Activated B cell treated with CpG ODN at 0.5 μM for 24 hours (primary cell): ENCODE measurements at regions not wholly inside any gene's neighbourhood (a gene's known extent, or its start where the extent isn't known, plus 50 kb on each side); places are given as distances from the start of the nearest gene placed in this dataset.
"Not testable (repeated sequence)": the region's sequence is repeated elsewhere in the genome, so short reads cannot be mapped to it uniquely, and the experiment has no call there.

Source experiments
- ATAC-seq: fragments of 200-7000 bp; cut with Tn5 transposase; one replicate; pipeline ENCODE4 v1.10.0; 2021; ENCODE audit warnings: low read depth, mild to moderate bottlenecking, moderate library complexity
- CTCF ChIA-PET: fragments of 350-600 bp; sonication (Branson Sonifier 250); formaldehyde crosslinking; loops from one replicate; lab custom pipeline; 2021; ENCODE audit warnings: antibody characterized with exemption; lab: Charles Lee
- POLR2A ChIA-PET: fragments of 350-600 bp; sonication (Branson Sonifier 250); formaldehyde crosslinking; loops from one replicate; lab custom pipeline; 2021; ENCODE audit warnings: antibody characterized with exemption; lab: Charles Lee
- DNase-seq: peaks from one replicate; pipeline ENCODE4 v3.0.0; 2022
- H3K27ac Mint-ChIP-seq: one replicate; pipeline ENCODE4 v1.8.0; 2020; ENCODE audit warnings: mixed read lengths
- H3K27me3 Mint-ChIP-seq: one replicate; pipeline ENCODE4 v1.8.0; 2021; ENCODE audit warnings: mixed read lengths
- H3K36me3 Mint-ChIP-seq: one replicate; pipeline ENCODE4 v1.8.0; 2021; ENCODE audit warnings: low read depth, mixed read lengths
- H3K4me1 Mint-ChIP-seq: one replicate; pipeline ENCODE4 v1.8.0; 2021; ENCODE audit warnings: mixed read lengths
- H3K4me3 Mint-ChIP-seq: one replicate; pipeline ENCODE4 v1.8.0; 2020; ENCODE audit warnings: mild to moderate bottlenecking, mixed read lengths
- H3K9me3 Mint-ChIP-seq: one replicate; pipeline ENCODE4 v1.8.0; 2020; ENCODE audit warnings: mixed read lengths
- intact Hi-C: fragments of 100-400 bp; cut with micrococcal nuclease; formaldehyde crosslinking; loops from one replicate; pipeline ENCODE4 v1.15.1; 2024
- TF ChIP-seq, protein P1 (sequence below): fragments of 200-600 bp; IDR thresholded peaks from one replicate; pipeline ENCODE4 v1.8.0; 2022; ENCODE audit warnings: antibody characterized with exemption, mild to moderate bottlenecking

DNA sequence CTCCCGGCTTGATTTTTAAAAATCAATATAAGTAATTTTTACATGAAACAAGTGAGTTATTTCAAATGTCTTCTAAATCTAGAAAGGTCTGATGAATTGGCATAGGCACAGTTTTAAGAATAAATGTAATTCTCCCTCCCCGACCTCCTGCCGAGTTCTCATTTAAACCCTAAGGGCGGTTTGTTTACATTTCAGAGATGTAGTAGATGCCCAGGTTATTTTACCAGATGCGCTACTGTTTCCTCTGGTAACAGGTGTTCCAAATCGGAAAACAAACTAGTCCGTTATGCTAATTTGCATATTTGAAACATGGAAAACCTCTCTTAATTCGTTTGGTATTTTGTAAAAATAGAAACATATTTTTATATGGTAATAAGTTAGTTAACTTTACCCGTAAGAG is 53.8 kb upstream of the CFAP126 start:
- TF ChIP-seq, protein P1, sequence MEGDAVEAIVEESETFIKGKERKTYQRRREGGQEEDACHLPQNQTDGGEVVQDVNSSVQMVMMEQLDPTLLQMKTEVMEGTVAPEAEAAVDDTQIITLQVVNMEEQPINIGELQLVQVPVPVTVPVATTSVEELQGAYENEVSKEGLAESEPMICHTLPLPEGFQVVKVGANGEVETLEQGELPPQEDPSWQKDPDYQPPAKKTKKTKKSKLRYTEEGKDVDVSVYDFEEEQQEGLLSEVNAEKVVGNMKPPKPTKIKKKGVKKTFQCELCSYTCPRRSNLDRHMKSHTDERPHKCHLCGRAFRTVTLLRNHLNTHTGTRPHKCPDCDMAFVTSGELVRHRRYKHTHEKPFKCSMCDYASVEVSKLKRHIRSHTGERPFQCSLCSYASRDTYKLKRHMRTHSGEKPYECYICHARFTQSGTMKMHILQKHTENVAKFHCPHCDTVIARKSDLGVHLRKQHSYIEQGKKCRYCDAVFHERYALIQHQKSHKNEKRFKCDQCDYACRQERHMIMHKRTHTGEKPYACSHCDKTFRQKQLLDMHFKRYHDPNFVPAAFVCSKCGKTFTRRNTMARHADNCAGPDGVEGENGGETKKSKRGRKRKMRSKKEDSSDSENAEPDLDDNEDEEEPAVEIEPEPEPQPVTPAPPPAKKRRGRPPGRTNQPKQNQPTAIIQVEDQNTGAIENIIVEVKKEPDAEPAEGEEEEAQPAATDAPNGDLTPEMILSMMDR: no peak
- peaks cover 5% of the 10 kb centered on the region for H3K4me1 Mint-ChIP-seq
- H3K36me3 Mint-ChIP-seq: peaks cover 4% of the 10 kb centered on the region
- H3K9me3 Mint-ChIP-seq: no peaks in the 10 kb centered on the region
- peaks cover 2% of the 10 kb centered on the region for H3K27me3 Mint-ChIP-seq
- CTCF ChIA-PET: no interaction called here
- intact Hi-C loops: no loop called here
- POLR2A ChIA-PET: no interaction called here
- H3K4me3 Mint-ChIP-seq: peak overlapping the region; percentile 85
- no peak overlapping the region for H3K27ac Mint-ChIP-seq
- DNase-seq (no peak), ATAC-seq (no peak)

DNA sequence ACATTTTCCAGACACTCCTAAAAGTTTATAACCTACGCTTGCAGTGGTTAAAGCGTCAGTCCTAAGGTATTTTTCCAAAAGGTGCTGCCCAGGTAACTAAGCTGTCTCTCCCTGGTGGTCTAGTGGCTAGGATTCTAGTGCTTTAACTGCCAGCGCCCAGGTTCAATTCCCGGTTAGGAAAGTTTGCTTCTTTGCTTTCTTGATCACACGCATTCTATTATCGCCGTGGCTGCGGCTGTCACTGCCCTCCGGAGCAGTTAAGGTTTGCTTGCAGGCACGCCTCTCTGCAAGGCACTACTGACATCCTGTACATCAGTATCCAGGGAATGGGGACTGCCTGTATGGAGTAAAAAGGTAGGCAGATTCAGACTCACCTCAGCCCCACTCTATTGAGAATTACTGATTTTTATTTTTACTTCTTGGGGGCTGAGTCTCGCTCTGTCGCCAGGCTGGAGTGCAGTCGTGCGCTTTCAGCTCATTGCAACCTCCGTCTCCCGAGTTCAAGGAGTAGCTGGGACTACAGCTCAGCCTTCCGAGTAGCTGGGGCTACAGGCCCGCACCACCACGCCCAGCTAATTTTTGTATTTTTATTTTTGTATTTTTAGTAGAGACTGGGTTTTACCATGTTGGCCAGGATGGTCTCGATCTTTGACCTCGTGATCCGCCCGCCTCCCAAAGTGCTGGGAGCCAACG is 53.2 kb upstream of the CFAP126 start:
- Mint-ChIP-seq H3K27ac (no peak overlapping the region), H3K9me3 (no peaks in the 10 kb centered on the region), H3K27me3 (peaks cover 2% of the 10 kb centered on the region), H3K4me1 (peaks cover 5% of the 10 kb centered on the region), H3K36me3 (peaks cover 4% of the 10 kb centered on the region), H3K4me3 (peak overlapping the region; percentile 85)
- TF ChIP-seq, protein P1: no peak
- ChIA-PET CTCF (no interaction called here), POLR2A (no interaction called here)
- ATAC-seq (no peak), DNase-seq (no peak)
- intact Hi-C loops: no loop called here

DNA sequence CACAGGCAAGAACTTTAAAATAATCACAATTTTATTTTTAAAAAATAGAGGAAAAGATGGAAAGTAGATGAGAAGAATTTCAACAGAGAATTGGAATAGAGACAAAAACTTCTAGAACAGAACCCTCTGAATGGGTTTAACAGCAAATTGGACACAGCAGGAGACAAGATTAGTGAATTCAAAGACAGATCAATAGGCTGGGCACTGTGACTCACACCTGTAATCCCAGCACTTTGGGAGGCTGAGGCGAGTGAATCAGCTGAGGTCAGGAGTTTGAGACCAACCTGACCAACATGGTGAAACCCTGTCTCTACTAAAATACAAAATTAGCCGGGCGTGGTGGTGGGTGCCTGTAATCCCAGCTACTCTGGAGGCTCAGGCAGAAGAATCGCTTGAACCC is 49.9 kb upstream of the CFAP126 start:
- H3K9me3 Mint-ChIP-seq, CTCF ChIA-PET, H3K27me3 Mint-ChIP-seq, H3K4me3 Mint-ChIP-seq, H3K36me3 Mint-ChIP-seq, DNase-seq, ATAC-seq, POLR2A ChIA-PET, H3K27ac Mint-ChIP-seq, H3K4me1 Mint-ChIP-seq, intact Hi-C loops: not testable (repeated sequence)
